ENCODE measurements at regions not wholly inside any gene's neighbourhood (a gene's known extent, or its start where the extent isn't known, plus 50 kb on each side); places are given as distances from the start of the nearest gene placed in this dataset.

- DNase-seq (ENCODE audit: low spot score): peak; percentile 73
Observed at GRCh38 chr18:9016633-9017166, 85.8 kb upstream of the NDUFV2 start.

GRCh38 chr18:9017167-9017904 is 85.2 kb upstream of the NDUFV2 start:
- peak; percentile 77 for DNase-seq (ENCODE audit: low spot score)

GRCh38 chr18:9017905-9018227 is 84.6 kb upstream of the NDUFV2 start:
- DNase-seq (ENCODE audit: low spot score): no peak

- DNase-seq (ENCODE audit: low spot score): no peak
Observed at GRCh38 chr18:9019135-9019534, 83.4 kb upstream of the NDUFV2 start.

- no peak for DNase-seq (ENCODE audit: low spot score)
Observed at GRCh38 chr18:9020221-9020620, 82.3 kb upstream of the NDUFV2 start.

GRCh38 chr18:9021458-9021857 is 81.0 kb upstream of the NDUFV2 start:
- DNase-seq (ENCODE audit: low spot score): no peak

- no peak for DNase-seq (ENCODE audit: low spot score)
Observed at GRCh38 chr18:9022397-9023155, 79.9 kb upstream of the NDUFV2 start.

GRCh38 chr18:9024031-9024646 is 78.4 kb upstream of the NDUFV2 start:
- DNase-seq (ENCODE audit: low spot score): peak; percentile 34

- DNase-seq (ENCODE audit: low spot score): peak; percentile 93
Observed at GRCh38 chr18:9025091-9025838, 77.2 kb upstream of the NDUFV2 start.

GRCh38 chr18:9029131-9029530 is 73.4 kb upstream of the NDUFV2 start:
- DNase-seq (ENCODE audit: low spot score): no peak

- no peak for DNase-seq (ENCODE audit: low spot score)
Observed at GRCh38 chr18:9032519-9032918, 70.0 kb upstream of the NDUFV2 start.

GRCh38 chr18:9038277-9038871 is 64.1 kb upstream of the NDUFV2 start:
- DNase-seq (ENCODE audit: low spot score): no peak

- DNase-seq (ENCODE audit: low spot score): no peak
Observed at GRCh38 chr18:9039441-9040071, 62.9 kb upstream of the NDUFV2 start.

- DNase-seq (ENCODE audit: low spot score): no peak
Observed at GRCh38 chr18:9042766-9043481, 59.6 kb upstream of the NDUFV2 start.

GRCh38 chr18:9043581-9043980 is 58.9 kb upstream of the NDUFV2 start:
- DNase-seq (ENCODE audit: low spot score): no peak

GRCh38 chr18:9047715-9048114 is 54.8 kb upstream of the NDUFV2 start:
- no peak for DNase-seq (ENCODE audit: low spot score)

GRCh38 chr18:9048236-9048635 is 54.3 kb upstream of the NDUFV2 start:
- DNase-seq (ENCODE audit: low spot score): no peak

GRCh38 chr18:9048808-9049494 is 53.5 kb upstream of the NDUFV2 start:
- DNase-seq (ENCODE audit: low spot score): no peak

- DNase-seq (ENCODE audit: low spot score): no peak
Observed at GRCh38 chr18:9049495-9049809, 53.0 kb upstream of the NDUFV2 start.

Data from SK-N-DZ (cell line).